WTC11 (cell line): ENCODE measurements at regions not wholly inside any gene's neighbourhood (a gene's known extent, or its start where the extent isn't known, plus 50 kb on each side); places are given as distances from the start of the nearest gene placed in this dataset.

ENCODE experiments used
- ATAC-seq: fragments of 200-7000 bp; cut with Tn5 transposase; 2 replicates; pipeline ENCODE4 v1.10.0; 2021; ENCODE audit warnings: mild to moderate bottlenecking, moderate library complexity
- CTCF ChIA-PET: fragments of 300-600 bp; sonication (Branson Sonifier 250); formaldehyde crosslinking; loops from one replicate; lab custom pipeline; 2021; ENCODE audit warnings: antibody characterized with exemption; lab: Charles Lee
- POLR2A ChIA-PET: fragments of 350-600 bp; sonication (Branson Sonifier 250); formaldehyde crosslinking; loops from one replicate; lab custom pipeline; 2021; ENCODE audit warnings: antibody characterized with exemption; lab: Charles Lee
- DNase-seq: peaks from one replicate; pipeline ENCODE4 v3.0.0; 2021; ENCODE audit warnings: low spot score
- H3K27ac Mint-ChIP-seq: 2 replicates; pipeline ENCODE4 v1.8.0; 2021; ENCODE audit warnings: mixed read lengths
- H3K27me3 Mint-ChIP-seq: 2 replicates; pipeline ENCODE4 v1.8.0; 2021; ENCODE audit warnings: low read depth, mild to moderate bottlenecking, moderate library complexity, mixed read lengths
- H3K36me3 Mint-ChIP-seq: 2 replicates; pipeline ENCODE4 v1.8.0; 2021; ENCODE audit warnings: mixed read lengths
- H3K4me1 Mint-ChIP-seq: 2 replicates; pipeline ENCODE4 v1.8.0; 2022; ENCODE audit warnings: mixed read lengths
- H3K4me3 Mint-ChIP-seq: 2 replicates; pipeline ENCODE4 v1.8.0; 2021; ENCODE audit warnings: mild to moderate bottlenecking, moderate library complexity, mixed read lengths
- H3K9me3 Mint-ChIP-seq: 2 replicates; pipeline ENCODE4 v1.8.0; 2021; ENCODE audit warnings: mixed read lengths
- CREM ChIP-seq: sonication (generic); formaldehyde crosslinking; IDR thresholded peaks from 2 replicates; pipeline ENCODE4 v1.8.1; 2022; ENCODE audit warnings: mild to moderate bottlenecking, missing genetic modification reagents, moderate library complexity
- ELF4 ChIP-seq: sonication (generic); formaldehyde crosslinking; IDR thresholded peaks from 2 replicates; pipeline ENCODE4 v1.8.1; 2022; ENCODE audit warnings: low read depth, mild to moderate bottlenecking, moderate library complexity, missing genetic modification reagents
- EMX1 ChIP-seq: fragments of 250-450 bp; sonication (Bioruptor Pico); IDR thresholded peaks from 2 replicates; pipeline ENCODE4 v1.8.0; 2021; ENCODE audit warnings: mild to moderate bottlenecking
- FOXJ3 ChIP-seq: sonication (generic); formaldehyde crosslinking; IDR thresholded peaks from 2 replicates; pipeline ENCODE4 v1.9.0; 2021; ENCODE audit warnings: missing genetic modification reagents, mild to moderate bottlenecking, borderline replicate concordance
- IRF2 ChIP-seq: sonication (generic); formaldehyde crosslinking; IDR thresholded peaks from 2 replicates; pipeline ENCODE4 v1.8.0; 2022; ENCODE audit warnings: low read depth, missing genetic modification reagents, borderline replicate concordance
- JAZF1 ChIP-seq: fragments of 250-450 bp; sonication (Bioruptor Pico); IDR thresholded peaks from 2 replicates; pipeline ENCODE4 v1.9.0; 2021; ENCODE audit warnings: moderate library complexity, mild to moderate bottlenecking, inconsistent platforms
- JUN ChIP-seq: sonication (generic); formaldehyde crosslinking; IDR thresholded peaks from 2 replicates; pipeline ENCODE4 v1.8.0; 2023; ENCODE audit warnings: mild to moderate bottlenecking, missing genetic modification reagents
- NFATC4 ChIP-seq: fragments of 250-450 bp; sonication (Bioruptor Pico); IDR thresholded peaks from 2 replicates; pipeline ENCODE4 v1.9.0; 2021; ENCODE audit warnings: mild to moderate bottlenecking
- NR1H2 ChIP-seq: sonication (generic); formaldehyde crosslinking; IDR thresholded peaks from 2 replicates; pipeline ENCODE4 v1.9.0; 2021; ENCODE audit warnings: mild to moderate bottlenecking, moderate library complexity, missing genetic modification reagents
- PRRX2 ChIP-seq: fragments of 250-450 bp; sonication (Bioruptor Pico); IDR thresholded peaks from 2 replicates; pipeline ENCODE4 v1.8.0; 2021; ENCODE audit warnings: mild to moderate bottlenecking
- RORB ChIP-seq: fragments of 250-450 bp; sonication (Bioruptor Pico); IDR thresholded peaks from 2 replicates; pipeline ENCODE4 v1.9.0; 2021; ENCODE audit warnings: mild to moderate bottlenecking
- ZNF121 ChIP-seq: sonication (generic); formaldehyde crosslinking; IDR thresholded peaks from 2 replicates; pipeline ENCODE4 v1.8.0; 2023; ENCODE audit warnings: missing genetic modification reagents
- ZNF423 ChIP-seq: fragments of 250-450 bp; sonication (Bioruptor Pico); IDR thresholded peaks from 2 replicates; pipeline ENCODE4 v2.1.2; 2022; ENCODE audit warnings: mild to moderate bottlenecking, moderate library complexity
- ZNF425 ChIP-seq: fragments of 250-450 bp; sonication (Bioruptor Pico); conservative IDR thresholded peaks from 2 replicates; pipeline ENCODE4 v1.9.0; 2021; ENCODE audit warnings: mild to moderate bottlenecking
- TF ChIP-seq, protein P1 (sequence below): sonication (generic); formaldehyde crosslinking; IDR thresholded peaks from 2 replicates; pipeline ENCODE4 v1.8.0; 2022; ENCODE audit warnings: mild to moderate bottlenecking, missing genetic modification reagents
- TF ChIP-seq, protein P2 (sequence below): fragments of 250-450 bp; sonication (Bioruptor Pico); IDR thresholded peaks from 2 replicates; pipeline ENCODE4 v1.9.0; 2021; ENCODE audit warnings: mild to moderate bottlenecking, borderline replicate concordance
- TF ChIP-seq, protein P3 (sequence below): sonication (generic); formaldehyde crosslinking; IDR thresholded peaks from 2 replicates; pipeline ENCODE4 v1.8.1; 2022; ENCODE audit warnings: low read depth, missing genetic modification reagents, borderline replicate concordance

GRCh38 chr20:55581519-55581918 lies 423.8 kb downstream of the CBLN4 start:
- TF ChIP-seq ELF4 (CRISPR knock-in tag): no peak
- TF ChIP-seq, protein P1, sequence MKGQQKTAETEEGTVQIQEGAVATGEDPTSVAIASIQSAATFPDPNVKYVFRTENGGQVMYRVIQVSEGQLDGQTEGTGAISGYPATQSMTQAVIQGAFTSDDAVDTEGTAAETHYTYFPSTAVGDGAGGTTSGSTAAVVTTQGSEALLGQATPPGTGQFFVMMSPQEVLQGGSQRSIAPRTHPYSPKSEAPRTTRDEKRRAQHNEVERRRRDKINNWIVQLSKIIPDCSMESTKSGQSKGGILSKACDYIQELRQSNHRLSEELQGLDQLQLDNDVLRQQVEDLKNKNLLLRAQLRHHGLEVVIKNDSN (CRISPR knock-in tag): no peak
- no peak for TF ChIP-seq JAZF1 (CRISPR knock-in tag)
- TF ChIP-seq, protein P2, sequence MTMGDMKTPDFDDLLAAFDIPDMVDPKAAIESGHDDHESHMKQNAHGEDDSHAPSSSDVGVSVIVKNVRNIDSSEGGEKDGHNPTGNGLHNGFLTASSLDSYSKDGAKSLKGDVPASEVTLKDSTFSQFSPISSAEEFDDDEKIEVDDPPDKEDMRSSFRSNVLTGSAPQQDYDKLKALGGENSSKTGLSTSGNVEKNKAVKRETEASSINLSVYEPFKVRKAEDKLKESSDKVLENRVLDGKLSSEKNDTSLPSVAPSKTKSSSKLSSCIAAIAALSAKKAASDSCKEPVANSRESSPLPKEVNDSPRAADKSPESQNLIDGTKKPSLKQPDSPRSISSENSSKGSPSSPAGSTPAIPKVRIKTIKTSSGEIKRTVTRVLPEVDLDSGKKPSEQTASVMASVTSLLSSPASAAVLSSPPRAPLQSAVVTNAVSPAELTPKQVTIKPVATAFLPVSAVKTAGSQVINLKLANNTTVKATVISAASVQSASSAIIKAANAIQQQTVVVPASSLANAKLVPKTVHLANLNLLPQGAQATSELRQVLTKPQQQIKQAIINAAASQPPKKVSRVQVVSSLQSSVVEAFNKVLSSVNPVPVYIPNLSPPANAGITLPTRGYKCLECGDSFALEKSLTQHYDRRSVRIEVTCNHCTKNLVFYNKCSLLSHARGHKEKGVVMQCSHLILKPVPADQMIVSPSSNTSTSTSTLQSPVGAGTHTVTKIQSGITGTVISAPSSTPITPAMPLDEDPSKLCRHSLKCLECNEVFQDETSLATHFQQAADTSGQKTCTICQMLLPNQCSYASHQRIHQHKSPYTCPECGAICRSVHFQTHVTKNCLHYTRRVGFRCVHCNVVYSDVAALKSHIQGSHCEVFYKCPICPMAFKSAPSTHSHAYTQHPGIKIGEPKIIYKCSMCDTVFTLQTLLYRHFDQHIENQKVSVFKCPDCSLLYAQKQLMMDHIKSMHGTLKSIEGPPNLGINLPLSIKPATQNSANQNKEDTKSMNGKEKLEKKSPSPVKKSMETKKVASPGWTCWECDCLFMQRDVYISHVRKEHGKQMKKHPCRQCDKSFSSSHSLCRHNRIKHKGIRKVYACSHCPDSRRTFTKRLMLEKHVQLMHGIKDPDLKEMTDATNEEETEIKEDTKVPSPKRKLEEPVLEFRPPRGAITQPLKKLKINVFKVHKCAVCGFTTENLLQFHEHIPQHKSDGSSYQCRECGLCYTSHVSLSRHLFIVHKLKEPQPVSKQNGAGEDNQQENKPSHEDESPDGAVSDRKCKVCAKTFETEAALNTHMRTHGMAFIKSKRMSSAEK (CRISPR knock-in tag): no peak
- TF ChIP-seq NFATC4 (CRISPR knock-in tag): no peak
- no peak for TF ChIP-seq NR1H2
- TF ChIP-seq, protein P3, sequence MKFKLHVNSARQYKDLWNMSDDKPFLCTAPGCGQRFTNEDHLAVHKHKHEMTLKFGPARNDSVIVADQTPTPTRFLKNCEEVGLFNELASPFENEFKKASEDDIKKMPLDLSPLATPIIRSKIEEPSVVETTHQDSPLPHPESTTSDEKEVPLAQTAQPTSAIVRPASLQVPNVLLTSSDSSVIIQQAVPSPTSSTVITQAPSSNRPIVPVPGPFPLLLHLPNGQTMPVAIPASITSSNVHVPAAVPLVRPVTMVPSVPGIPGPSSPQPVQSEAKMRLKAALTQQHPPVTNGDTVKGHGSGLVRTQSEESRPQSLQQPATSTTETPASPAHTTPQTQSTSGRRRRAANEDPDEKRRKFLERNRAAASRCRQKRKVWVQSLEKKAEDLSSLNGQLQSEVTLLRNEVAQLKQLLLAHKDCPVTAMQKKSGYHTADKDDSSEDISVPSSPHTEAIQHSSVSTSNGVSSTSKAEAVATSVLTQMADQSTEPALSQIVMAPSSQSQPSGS (CRISPR knock-in tag): no peak
- TF ChIP-seq PRRX2 (CRISPR knock-in tag): no peak
- TF ChIP-seq RORB (CRISPR knock-in tag): no peak
- Mint-ChIP-seq H3K27ac (no peak overlapping the region), H3K4me1 (no peaks in the 10 kb centered on the region), H3K4me3 (no peak overlapping the region), H3K9me3 (peaks cover 82% of the 10 kb centered on the region), H3K27me3 (peaks cover 2% of the 10 kb centered on the region), H3K36me3 (peaks cover 71% of the 10 kb centered on the region)
- ChIA-PET POLR2A (no interaction called here), CTCF (no interaction called here)
- ATAC-seq (no peak), DNase-seq (no peak)

GRCh38 chr20:55580475-55580874 lies 424.8 kb downstream of the CBLN4 start:
- no peak for ATAC-seq
- TF ChIP-seq IRF2 (CRISPR knock-in tag) (no peak), ZNF121 (CRISPR knock-in tag) (no peak), ZNF425 (CRISPR knock-in tag) (no peak), CREM (no peak), EMX1 (CRISPR knock-in tag) (no peak), ZNF423 (CRISPR knock-in tag) (no peak), JUN (CRISPR knock-in tag) (no peak), FOXJ3 (CRISPR knock-in tag) (no peak)
- TF ChIP-seq, protein P1 (CRISPR knock-in tag): no peak
- TF ChIP-seq, all 79 proteins: peak for 0
- DNase-seq: no peak
- Mint-ChIP-seq H3K27ac (no peak overlapping the region), H3K4me3 (no peak overlapping the region), H3K4me1 (no peaks in the 10 kb centered on the region), H3K27me3 (peaks cover 2% of the 10 kb centered on the region; the same call in 1 of the 2 replicates), H3K36me3 (peaks cover 67% of the 10 kb centered on the region), H3K9me3 (peaks cover 81% of the 10 kb centered on the region)
- ChIA-PET POLR2A (no interaction called here), CTCF (no interaction called here)
